Hematopoietic multipotent progenitor cell treated with erythropoietin and hydrocortisone succinate and interleukin-3 and kit ligand, for 4 days (in vitro differentiated cells): ENCODE measurements at regions not wholly inside any gene's neighbourhood (a gene's known extent, or its start where the extent isn't known, plus 50 kb on each side); places are given as distances from the start of the nearest gene placed in this dataset.

Experiments
- DNase-seq: peaks from one replicate; pipeline ENCODE4 v3.0.0-alpha.2; 2015

DNA sequence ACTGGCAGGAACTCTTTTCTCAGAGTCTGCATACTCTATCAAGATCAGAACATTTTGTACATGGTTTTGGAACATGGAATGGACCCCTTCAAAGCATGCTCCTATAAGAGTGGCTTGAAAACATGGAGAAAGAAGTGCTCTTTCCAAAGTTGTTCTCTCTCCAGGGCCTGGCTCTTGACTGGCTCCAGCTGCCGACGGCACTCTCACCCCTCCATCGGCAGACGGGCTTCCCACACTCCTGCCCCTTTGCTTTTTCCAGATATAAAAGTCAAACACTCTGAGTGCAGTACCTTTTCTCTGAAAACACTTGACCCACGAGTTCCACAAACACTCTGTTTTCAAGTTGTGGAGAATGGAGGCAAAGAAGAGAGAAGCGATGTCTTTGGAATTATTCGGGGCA lies 72.5 kb upstream of the ONECUT1 start:
- no peak for DNase-seq

DNA sequence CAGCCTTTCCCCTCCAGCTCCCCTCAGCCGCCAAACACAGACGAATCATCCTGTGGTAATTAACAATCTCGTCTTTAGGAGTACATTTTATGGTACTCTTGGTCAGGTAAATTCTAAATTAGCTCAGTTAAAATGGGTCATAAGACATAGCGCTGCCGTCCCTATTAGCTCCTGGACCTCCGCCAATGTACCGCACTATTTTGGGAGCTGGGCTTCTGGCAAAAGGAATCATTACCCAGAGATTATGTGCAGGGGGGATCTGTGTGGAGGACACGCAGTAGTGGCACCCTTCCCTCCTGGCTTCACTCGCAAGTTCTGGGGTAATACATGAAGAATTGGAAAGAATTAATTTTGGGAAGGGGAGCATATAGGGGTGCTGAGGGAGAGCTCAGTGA lies 68.6 kb upstream of the ONECUT1 start:
- no peak for DNase-seq

DNA sequence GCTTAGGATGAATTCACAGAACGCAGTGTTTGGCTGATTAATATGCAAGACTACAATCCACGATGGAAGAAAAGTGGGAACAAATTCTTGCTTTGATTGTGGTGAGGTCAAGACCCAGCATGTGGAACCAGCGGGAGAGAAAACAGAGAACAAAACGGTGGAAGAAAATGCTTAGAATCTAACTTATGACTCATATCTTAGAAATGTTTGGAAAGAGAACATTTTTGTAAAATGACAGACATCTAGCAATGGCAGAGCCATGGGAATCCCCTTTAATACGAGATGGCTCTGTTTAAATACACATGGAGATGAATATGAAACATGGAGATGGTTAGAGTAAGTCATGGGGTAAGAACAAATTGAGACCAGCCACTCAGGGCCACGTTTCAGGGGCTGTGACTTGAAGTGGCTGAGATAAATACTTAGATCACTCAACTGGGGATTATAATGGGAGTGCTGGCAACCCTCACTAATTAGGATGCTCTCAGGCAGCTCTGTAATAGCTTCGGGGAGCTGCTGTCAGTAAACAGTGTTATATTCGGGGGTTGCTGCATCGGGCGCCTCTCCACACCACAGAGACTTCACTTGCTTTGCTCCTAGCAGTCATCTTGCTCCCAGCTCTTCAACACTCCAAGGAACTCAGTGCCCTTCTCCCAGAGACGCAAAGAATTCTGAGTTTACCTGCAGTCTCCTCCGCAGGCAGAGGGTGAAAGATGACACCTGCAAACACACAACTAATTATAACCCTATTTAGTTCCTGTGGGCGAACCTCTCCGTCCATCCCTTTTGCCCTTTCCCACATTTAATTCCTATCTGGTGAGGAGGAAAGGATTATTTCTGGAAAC lies 68.0 kb upstream of the ONECUT1 start:
- DNase-seq = no peak

DNA sequence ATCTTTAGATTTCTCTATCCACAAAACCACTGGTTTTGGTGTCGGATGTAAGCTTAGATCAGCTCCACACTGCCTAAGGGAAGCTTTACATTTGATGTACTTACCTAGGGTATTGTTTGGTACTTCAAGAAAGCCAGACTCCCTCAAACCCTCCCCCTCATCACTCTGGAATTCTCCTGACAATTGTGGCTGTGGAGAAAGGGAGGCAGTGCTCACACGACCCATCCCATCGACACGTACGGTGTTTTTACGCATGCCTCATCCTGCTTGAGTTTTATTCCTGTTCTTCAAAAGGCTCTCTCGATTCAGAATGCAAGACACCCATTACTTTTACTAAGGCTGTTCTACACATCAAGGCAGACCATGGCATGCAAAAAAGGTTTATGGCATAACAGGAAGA lies 67.3 kb upstream of the ONECUT1 start:
- DNase-seq = no peak

DNA sequence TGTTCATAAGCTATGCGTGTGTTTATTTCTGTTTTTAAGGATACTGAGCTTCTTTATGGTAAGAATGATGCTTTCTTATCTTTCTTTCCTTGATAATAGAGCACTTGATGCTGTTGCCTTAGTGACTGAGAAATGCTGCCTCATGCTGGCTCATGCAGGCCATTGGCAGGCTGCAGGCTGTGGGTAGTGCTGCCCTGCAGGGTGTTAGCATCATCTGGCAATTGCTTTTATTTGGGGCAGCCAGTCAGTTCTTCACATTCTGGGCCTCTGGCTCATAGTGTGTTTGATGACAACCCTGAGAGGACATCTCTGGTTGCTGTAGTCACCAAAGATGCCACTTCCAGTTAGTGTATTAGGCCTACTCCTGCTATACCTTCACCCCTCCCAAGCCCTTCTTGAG lies 66.2 kb upstream of the ONECUT1 start:
- no peak for DNase-seq

DNA sequence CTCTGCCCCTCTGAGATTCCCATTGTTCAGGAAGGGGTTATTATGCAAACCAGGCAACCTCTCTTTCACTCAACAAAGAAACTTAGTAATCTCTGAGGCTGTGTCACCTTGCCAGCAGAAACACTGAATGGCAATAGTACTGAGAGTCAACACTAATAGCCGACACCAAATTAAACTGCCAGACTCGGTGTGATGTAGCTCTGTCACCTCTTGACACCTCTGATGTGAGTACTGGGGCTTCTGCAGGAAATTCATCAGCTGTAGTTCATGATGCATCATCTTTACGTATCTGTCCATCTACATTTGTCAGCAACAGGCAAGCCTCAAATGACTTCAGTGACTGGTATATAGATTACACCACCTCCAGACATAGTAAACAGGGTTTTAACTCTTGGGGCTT lies 65.0 kb upstream of the ONECUT1 start:
- DNase-seq = no peak

DNA sequence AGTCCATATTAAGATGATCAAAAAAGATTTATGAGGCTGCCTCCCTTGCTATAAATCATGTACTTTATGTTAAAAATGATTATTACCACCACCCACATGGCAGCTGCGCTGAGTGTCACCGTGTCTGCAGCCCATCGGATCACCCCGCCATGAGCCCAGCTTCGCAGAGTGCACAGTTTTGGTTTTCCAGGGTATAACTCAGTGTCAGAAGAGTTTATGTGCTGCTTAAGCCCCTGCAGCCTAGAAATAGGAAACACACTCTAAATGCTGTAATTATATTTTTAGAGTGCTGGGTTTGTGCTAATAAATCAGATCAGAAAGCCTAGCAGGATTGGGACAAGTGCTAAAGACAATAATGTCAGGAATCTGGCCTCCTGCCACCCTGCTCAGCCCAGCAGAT lies 54.7 kb upstream of the ONECUT1 start:
- DNase-seq = no peak
